Brain microvascular endothelial cell (primary cell): ENCODE measurements at regions not wholly inside any gene's neighbourhood (a gene's known extent, or its start where the extent isn't known, plus 50 kb on each side); places are given as distances from the start of the nearest gene placed in this dataset.

Experiments used
- DNase-seq: peaks from one replicate; pipeline ENCODE4 v3.0.0-alpha.2; 2020
- H3K27ac ChIP-seq: fragments of 250-450 bp; sonication (Bioruptor Pico); 2 replicates; pipeline ENCODE4 v1.5.1; 2020; ENCODE audit warnings: mild to moderate bottlenecking, moderate library complexity
- H3K27me3 ChIP-seq: fragments of 250-450 bp; sonication (Bioruptor Pico); replicated peaks from 2 replicates; pipeline ENCODE4 v1.5.1; 2020; ENCODE audit warnings: mild to moderate bottlenecking
- H3K36me3 ChIP-seq: fragments of 250-450 bp; sonication (Bioruptor Pico); replicated peaks from 2 replicates; pipeline ENCODE4 v1.5.1; 2020; ENCODE audit warnings: mild to moderate bottlenecking
- H3K4me3 ChIP-seq: 2 replicates; pipeline ENCODE4 v1.5.1; 2011; ENCODE audit warnings: low read depth, mild to moderate bottlenecking, control low read depth, low read length, moderate library complexity
- CTCF ChIP-seq: IDR thresholded peaks from 2 replicates; pipeline ENCODE4 v1.5.1; 2011; ENCODE audit warnings: low read depth, mild to moderate bottlenecking, moderate library complexity, low read length, control low read depth, inconsistent platforms; ENCODE audit errors: missing control alignments
- in situ Hi-C: cut with HindIII; loops from 2 replicates; pipeline ENCODE4 v1.10.0; 2017; ENCODE audit warnings: low sequenced_read_pairs, low pct_ligation_motif_present

DNA sequence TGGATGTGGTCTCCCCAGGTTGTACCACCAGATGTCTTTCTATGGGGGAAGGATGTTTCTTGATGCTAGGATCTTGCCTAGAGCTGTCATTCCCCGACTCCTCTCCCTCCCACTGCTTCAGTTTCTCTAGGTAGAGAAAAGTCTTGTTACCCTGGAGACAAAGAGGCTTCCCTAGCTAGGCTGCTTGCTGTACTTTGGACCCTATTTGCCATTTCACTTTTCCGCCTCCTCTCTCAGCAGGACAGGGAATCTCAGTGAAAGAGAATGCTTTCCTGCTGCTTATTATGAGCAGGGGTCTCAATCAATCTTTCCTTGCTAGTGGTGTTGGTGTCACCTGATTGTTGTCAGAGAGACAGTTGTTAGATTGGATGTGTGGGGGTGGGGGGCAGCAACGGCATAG is 818.8 kb upstream of the GYPC start:
- in situ Hi-C loops = no loop called here
- Histone ChIP-seq H3K4me3 (no peak overlapping the region), H3K36me3 (no peaks in the 10 kb centered on the region), H3K27me3 (no peaks in the 10 kb centered on the region), H3K27ac (no peak overlapping the region)
- DNase-seq = no peak
- TF ChIP-seq CTCF = no peak

DNA sequence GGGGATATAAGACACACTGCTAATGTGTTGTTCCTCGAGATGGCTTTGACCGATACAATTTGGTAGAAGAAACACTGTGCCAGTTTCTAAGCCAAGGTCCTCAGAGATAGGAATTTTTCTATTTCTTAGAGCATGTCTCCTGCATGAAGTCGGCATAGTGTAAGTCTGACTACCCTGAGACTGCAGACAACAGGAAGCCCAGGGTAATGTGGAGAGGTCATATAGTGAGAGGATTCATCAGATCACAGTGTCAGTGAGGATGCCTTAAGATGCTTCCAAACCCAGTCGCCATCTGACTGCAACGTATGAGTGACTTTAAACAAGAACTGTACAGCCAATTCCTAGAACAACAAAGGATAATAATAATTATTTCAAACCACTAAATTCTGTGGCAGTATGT is 818.3 kb upstream of the GYPC start:
- Histone ChIP-seq H3K27ac (no peak overlapping the region), H3K4me3 (no peak overlapping the region), H3K27me3 (no peaks in the 10 kb centered on the region), H3K36me3 (no peaks in the 10 kb centered on the region)
- in situ Hi-C loops = no loop called here
- DNase-seq = no peak
- no peak for TF ChIP-seq CTCF

DNA sequence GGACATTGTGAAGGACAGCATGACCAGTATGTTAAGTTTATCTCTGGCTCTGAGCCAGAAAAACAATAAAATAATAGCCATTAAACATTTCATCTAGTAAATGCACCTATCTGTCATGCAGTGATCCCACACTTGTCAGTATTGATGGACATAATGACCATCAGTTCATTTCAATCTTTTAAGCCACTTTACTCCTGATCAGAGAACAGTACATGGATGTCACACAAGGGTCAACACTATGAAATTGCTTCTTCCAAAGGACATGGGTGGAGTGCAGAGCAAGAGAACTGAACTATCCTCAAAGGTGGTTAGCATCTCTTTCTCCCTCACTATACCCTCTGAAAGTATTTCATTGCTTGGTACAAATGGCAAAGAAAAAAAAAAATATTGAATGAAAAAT is 816.0 kb upstream of the GYPC start:
- no peaks in the 10 kb centered on the region for H3K36me3 ChIP-seq
- H3K4me3 ChIP-seq = no peak overlapping the region
- no peak for TF ChIP-seq CTCF
- H3K27me3 ChIP-seq = no peaks in the 10 kb centered on the region
- in situ Hi-C loops = no loop called here
- no peak overlapping the region for H3K27ac ChIP-seq
- no peak for DNase-seq

GRCh38 chr2:125842041-125842440 is 813.9 kb upstream of the GYPC start:
- Histone ChIP-seq H3K4me3 (no peak overlapping the region), H3K36me3 (no peaks in the 10 kb centered on the region), H3K27ac (no peak overlapping the region), H3K27me3 (no peaks in the 10 kb centered on the region)
- TF ChIP-seq CTCF = no peak
- in situ Hi-C loops = no loop called here
- no peak for DNase-seq

DNA sequence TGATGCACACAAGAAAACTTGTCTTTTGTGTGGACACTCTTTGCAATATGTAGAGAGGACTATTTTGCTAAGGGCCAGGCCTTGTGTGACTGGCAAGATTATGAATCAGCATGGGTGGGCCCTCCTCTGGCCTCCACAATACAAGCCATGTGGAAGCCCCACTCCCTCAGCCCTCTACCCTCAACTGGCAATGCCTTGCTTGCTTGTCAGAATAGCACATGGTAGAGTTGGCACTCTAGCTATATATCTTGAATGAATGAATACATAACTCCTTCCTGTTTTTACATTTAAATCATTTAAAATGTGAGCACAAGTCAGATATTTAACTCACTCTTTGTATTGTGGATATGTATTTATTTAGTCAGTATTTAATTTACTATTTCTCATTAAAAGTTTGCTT is 805.4 kb upstream of the GYPC start:
- in situ Hi-C loops = no loop called here
- Histone ChIP-seq H3K4me3 (no peak overlapping the region), H3K36me3 (no peaks in the 10 kb centered on the region), H3K27ac (no peak overlapping the region), H3K27me3 (no peaks in the 10 kb centered on the region)
- no peak for TF ChIP-seq CTCF
- DNase-seq = no peak

GRCh38 chr2:125852364-125852763 is 803.6 kb upstream of the GYPC start:
- no peaks in the 10 kb centered on the region for H3K36me3 ChIP-seq
- no peak for TF ChIP-seq CTCF
- H3K27ac ChIP-seq = no peak overlapping the region
- no peak overlapping the region for H3K4me3 ChIP-seq
- no peaks in the 10 kb centered on the region for H3K27me3 ChIP-seq
- no peak for DNase-seq
- in situ Hi-C loops = no loop called here
